Adrenal gland (tissue), 9 donors: ENCODE measurements at regions not wholly inside any gene's neighbourhood (a gene's known extent, or its start where the extent isn't known, plus 50 kb on each side); places are given as distances from the start of the nearest gene placed in this dataset.

Experiments
- DNase-seq, 7 donors: peaks; one replicate each; pipeline ENCODE4 v3.0.0-alpha.2; 2019 to 2020
- H3K27ac ChIP-seq, 5 donors: fragments of 200-600 bp; sonication (generic) in 4 of 5; 1 replicate in 3 of 5; 2 replicates in 2 of 5; pipeline versions ENCODE4 v1.5.1 to v1.8.0; 2016 to 2020; ENCODE audit warnings: mild to moderate bottlenecking in 1 of 5
- H3K27me3 ChIP-seq: fragments of 200-600 bp; 2 replicates; pipeline ENCODE4 v1.8.0; 2021
- H3K36me3 ChIP-seq, 2 donors: fragments of 200-600 bp; replicated peaks in 1 of 2; 1 replicate in 1 of 2; 2 replicates in 1 of 2; pipeline versions ENCODE4 v1.5.1 to v1.8.0; 2018 to 2022
- H3K4me1 ChIP-seq, 2 donors: fragments of 200-600 bp; replicated peaks in 1 of 2; 1 replicate in 1 of 2; 2 replicates in 1 of 2; pipeline versions ENCODE4 v1.5.1 to v1.8.0; 2018 to 2021
- H3K4me3 ChIP-seq, 4 donors: fragments of 200-600 bp; sonication (generic) in 3 of 4; one replicate each; pipeline ENCODE4 v1.5.1; 2016 to 2018
- H3K9me3 ChIP-seq, 3 donors: fragments of 200-600 bp; sonication (generic) in 1 of 3; replicated peaks in 1 of 3; 1 replicate in 2 of 3; 2 replicates in 1 of 3; pipeline versions ENCODE4 v1.5.1 to v1.8.0; 2016 to 2021
- CTCF ChIP-seq, 6 experiments: fragments of 450-650 bp in 4 of 6; fragments of 200-600 bp in 2 of 6; sonication (generic) in 1 of 6; IDR thresholded peaks; 1 replicate in 5 of 6; 2 replicates in 1 of 6; pipeline versions ENCODE4 v1.5.1 to v1.8.0; 2016 to 2021; ENCODE audit warnings: antibody characterized with exemption in 6 of 6, mild to moderate bottlenecking in 2 of 6, moderate library complexity in 1 of 6
- POLR2A ChIP-seq, 2 donors: fragments of 450-650 bp; IDR thresholded peaks; one replicate each; pipeline ENCODE4 v1.6.1; 2017; ENCODE audit warnings: antibody characterized with exemption in 2 of 2, mild to moderate bottlenecking in 2 of 2, moderate library complexity in 1 of 2
- WGBS, 4 donors: extraction: QIAGEN DNeasy Blood & Tissue Kit in 2 of 4; methylation state at CpG; one replicate each; pipeline versions ENCODE4 v1.1.5 to v1.1.7; 2013 to 2017; 5-methylcytosine and 5-hydroxymethylcytosine counted together
- intact Hi-C, 2 donors: fragments of 100-400 bp; cut with DNase I; formaldehyde crosslinking; loops; one replicate each; pipeline versions ENCODE4 v1.14.1 to v1.15.0; 2022 to 2023
- donor health status: healthy with polysubstance abuse.
- donor health status: Bipolar disorder and iron deficiency.
- donor health status: DM: yes; HTN: yes; CAD: no.
- donor health status: DM: no; HTN: no; CAD: no.
- donor health status: DM: no; HTN: no; CAD: no.

- Histone ChIP-seq H3K9me3 (no peaks in the 10 kb centered on the region), H3K36me3 (no peaks in the 10 kb centered on the region), H3K4me3 (no peak overlapping the region), H3K27me3 (no peaks in the 10 kb centered on the region), H3K4me1 (no peaks in the 10 kb centered on the region), H3K27ac (no peak overlapping the region)
- intact Hi-C loops: no loop called here
- TF ChIP-seq CTCF (IDR thresholded peaks at IDR 0.05) (no peak), POLR2A (IDR thresholded peaks at IDR 0.05) (no peak)
- no peak for DNase-seq
- WGBS, 4 donors: 29 to 44% (median 33%) methylated on average over 1 of the region's 1 CpG
Observed at GRCh38 chr21:27314131-27314530, 347.2 kb upstream of the ADAMTS5 start.

- no peak for TF ChIP-seq POLR2A (IDR thresholded peaks at IDR 0.05)
- TF ChIP-seq CTCF (IDR thresholded peaks at IDR 0.05): no peak
- no peak for DNase-seq
- Histone ChIP-seq H3K4me1 (no peaks in the 10 kb centered on the region), H3K9me3 (no peaks in the 10 kb centered on the region), H3K27ac (no peak overlapping the region), H3K4me3 (no peak overlapping the region), H3K27me3 (no peaks in the 10 kb centered on the region), H3K36me3 (no peaks in the 10 kb centered on the region)
- intact Hi-C loops: no loop called here
- 54 to 68% (median 63%) methylated on average over 4 of the region's 4 CpGs for WGBS, 4 donors
Observed at GRCh38 chr21:27306791-27307775, 340.2 kb upstream of the ADAMTS5 start.

- Histone ChIP-seq H3K9me3 (no peaks in the 10 kb centered on the region), H3K27ac (no peak overlapping the region), H3K4me1 (no peaks in the 10 kb centered on the region), H3K4me3 (no peak overlapping the region), H3K36me3 (no peaks in the 10 kb centered on the region), H3K27me3 (no peaks in the 10 kb centered on the region)
- DNase-seq: no peak
- intact Hi-C loops: no loop called here
- no peak for TF ChIP-seq POLR2A (IDR thresholded peaks at IDR 0.05)
- no peak for TF ChIP-seq CTCF (IDR thresholded peaks at IDR 0.05)
Observed at GRCh38 chr21:27306206-27306605, 339.3 kb upstream of the ADAMTS5 start.

GRCh38 chr21:27301220-27301619, 334.3 kb upstream of the ADAMTS5 start:
- Histone ChIP-seq H3K27ac (no peak overlapping the region), H3K4me3 (no peak overlapping the region), H3K27me3 (no peaks in the 10 kb centered on the region), H3K9me3 (no peaks in the 10 kb centered on the region), H3K36me3 (no peaks in the 10 kb centered on the region), H3K4me1 (no peaks in the 10 kb centered on the region)
- TF ChIP-seq POLR2A (IDR thresholded peaks at IDR 0.05) (no peak), CTCF (IDR thresholded peaks at IDR 0.05) (no peak)
- no peak for DNase-seq
- intact Hi-C loops: no loop called here
- WGBS, 4 donors: 45 to 58% (median 47%) methylated on average over 2 of the region's 2 CpGs
